ENCODE measurements at regions not wholly inside any gene's neighbourhood (a gene's known extent, or its start where the extent isn't known, plus 50 kb on each side); places are given as distances from the start of the nearest gene placed in this dataset.
"Not testable (repeated sequence)": the region's sequence is repeated elsewhere in the genome, so short reads cannot be mapped to it uniquely, and the experiment has no call there.

DNA sequence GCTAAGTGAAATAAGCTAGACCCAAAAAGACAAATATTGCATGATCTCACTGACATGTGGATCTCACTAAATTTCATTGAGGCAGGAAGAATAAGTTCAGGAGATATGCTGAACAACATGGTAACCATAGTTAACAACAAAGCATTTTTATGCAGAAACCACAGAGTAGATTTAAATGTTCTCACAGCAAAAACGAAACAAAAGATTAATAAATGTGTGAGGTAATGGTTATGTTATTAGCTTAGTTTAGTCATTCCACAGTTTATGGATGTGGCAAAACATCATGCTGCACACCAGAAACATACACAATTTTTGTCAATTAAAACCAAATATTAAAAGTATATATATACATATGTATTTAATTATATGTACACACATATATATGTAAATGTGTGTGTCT lies 765.8 kb downstream of the SLITRK5 start:
- no peak for DNase-seq

DNA sequence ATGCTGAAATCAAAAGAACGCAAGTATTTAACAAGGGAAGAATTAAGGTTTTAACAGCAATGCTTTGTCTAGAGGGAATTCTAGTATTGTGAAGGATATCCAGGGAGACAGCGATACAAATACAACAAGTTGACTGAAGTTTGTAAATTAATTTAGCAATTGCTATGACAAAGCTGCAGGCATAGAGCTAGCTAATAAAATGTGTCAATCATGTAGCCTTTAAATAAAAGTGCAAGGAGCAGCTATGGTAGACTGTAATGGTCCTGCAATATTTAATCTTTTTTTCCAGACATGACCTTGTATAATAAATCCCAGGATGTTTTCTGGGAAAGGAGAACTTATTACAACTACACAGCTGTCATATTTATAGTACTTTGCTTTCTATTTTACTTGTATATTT lies 779.3 kb downstream of the SLITRK5 start:
- no peak for DNase-seq

GRCh38 chr13:88456151-88456550 lies 785.0 kb downstream of the SLITRK5 start:
- peak; percentile 46 for DNase-seq

DNA sequence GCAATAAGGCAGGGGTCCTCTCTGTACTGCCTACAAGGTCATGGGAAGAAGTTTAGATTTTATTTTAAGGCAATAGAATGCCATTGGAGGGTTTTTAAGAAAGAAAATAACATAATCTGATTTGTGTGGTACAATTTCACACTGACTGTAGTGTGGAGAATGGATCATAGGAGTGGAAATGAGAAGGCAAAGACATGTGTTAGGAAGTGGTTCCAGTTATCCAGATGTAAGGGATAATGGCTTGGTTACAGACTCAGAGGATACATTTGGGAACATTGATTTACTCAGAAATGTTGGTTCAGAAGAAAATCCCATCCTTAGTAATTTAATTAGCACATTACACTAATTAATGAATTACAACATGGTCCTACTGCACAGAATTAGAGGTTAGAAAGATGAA lies 788.2 kb downstream of the SLITRK5 start:
- DNase-seq: no peak

DNA sequence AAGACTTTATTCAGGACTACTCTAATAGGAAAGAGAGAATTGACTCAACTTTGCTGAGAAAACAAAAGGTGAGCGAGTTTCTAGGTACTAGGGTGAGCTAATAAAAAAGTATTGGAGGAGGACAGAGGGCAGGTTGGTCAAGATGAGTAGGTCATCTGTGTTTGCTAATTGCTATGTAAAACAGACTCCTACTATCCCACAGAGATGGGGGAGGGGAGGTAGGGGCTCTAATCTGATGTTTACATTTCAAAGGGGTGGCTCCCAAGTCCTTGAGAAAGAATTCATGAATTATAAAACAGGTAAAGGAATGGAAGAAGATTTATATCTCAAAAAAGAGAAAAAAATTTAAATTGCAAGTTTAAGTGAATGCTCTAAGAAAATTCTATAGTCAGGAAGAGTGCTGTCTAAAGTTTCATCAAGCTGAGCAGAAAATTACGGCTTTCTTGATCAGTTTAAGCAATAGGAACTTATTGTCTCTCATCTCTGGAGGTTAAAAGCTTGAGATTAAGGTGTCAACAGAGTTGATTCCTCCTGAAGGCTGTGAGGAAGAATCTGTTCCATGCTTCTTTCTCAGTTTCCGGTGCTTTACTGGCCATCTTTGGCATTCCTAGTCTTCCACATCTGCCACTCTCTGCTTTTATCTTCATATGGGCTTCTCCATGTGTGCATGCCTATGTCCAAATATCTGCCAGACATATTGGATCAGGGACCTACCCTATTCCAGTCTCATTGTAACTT lies 790.3 kb downstream of the SLITRK5 start:
- DNase-seq: no peak

DNA sequence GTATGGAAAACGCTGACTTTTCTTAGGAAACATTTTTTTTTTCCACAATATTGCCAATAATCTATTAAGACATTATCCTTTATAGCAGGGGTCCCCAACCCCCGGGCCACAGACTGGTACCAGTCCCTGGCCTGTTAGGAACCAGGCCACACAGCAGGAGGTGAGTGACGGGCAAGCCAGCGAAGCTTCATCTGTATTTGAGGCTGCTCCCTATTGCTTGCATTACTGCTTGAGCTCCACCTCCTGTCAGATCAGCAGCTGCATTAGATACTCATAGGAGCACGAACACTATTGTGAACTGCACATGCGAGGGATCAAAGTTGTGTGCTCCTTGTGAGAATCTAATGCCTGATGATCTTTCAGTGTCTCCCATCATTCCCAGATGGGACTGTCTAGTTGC lies 793.7 kb downstream of the SLITRK5 start:
- no peak for DNase-seq

GRCh38 chr13:88472316-88472715 lies 801.1 kb downstream of the SLITRK5 start:
- no peak for DNase-seq

DNA sequence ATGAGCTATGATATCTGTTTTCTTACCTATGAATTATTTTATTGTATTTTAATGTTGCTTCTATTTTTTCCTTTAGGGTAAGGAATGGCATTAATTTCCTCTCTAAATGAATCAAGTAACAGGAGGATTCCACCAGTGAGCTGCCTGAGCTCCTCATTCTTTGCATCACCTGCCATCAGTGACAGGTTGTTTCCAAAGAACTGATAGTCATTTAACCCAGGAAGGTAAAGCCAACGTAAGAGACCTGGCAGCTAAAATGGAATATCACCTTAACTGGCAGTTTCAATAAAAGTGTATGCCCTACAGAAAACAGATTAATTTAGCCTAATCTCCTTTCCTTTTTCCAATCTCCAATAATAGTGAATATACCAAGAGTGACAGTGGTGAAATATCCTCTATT lies 812.0 kb downstream of the SLITRK5 start:
- DNase-seq: no peak

DNA sequence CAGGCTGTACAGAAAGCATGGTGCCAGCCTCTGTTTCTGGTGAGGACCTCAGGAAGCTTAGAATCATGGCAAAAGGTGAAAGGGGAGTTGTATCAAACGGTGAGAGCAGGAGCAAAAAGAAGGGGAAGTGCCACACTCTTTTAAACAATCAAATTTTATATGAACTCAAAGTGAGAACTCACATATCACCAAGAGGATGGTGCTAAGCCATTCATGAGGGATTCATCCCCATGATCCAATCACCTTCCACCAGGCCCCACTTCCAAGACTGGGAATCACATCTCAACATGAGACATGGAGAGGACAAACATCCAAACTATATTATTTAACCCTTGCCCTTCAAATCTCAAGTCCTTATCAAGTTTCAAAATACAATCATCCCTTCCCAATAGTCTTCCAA lies 836.7 kb downstream of the SLITRK5 start:
- no peak for DNase-seq

DNA sequence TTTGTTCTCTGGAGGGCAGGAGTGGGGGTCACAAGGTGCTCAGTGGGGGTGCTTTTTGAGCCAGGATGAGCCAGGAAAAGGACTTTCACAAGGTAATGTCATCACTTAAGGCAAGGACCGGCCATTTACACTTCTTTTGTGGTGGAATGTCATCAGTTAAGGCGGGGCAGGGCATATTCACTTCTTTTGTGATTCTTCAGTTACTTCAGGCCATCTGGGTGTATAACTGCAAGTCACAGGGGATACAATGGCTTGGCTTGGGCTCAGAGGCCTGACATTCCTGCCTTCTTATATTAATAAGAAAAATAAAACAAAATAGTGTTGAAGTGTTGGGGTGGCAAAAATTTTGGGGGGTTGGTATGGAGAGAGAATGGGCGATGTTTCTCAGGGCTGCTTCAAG lies 841.8 kb downstream of the SLITRK5 start:
- not testable (repeated sequence) for DNase-seq

- DNase-seq: no peak
These were observed 855.1 kb downstream of the SLITRK5 start for GRCh38 chr13:88526186-88526852.

DNA sequence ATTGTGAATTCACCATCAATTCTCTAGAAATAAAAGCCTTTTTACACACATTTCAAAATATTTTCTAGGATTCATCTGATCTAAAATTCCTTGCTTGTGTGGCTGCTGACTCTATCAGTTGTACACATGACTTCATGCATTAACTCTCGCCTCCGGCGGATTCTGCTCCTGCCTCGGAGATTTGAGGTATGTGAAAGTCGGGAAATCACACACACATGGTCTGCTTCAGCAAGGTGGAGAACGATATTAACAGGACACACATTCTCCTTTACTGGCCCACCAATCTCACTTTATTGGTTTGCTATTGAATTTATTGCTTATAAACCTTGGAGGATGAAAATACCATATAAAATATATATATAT lies 855.7 kb downstream of the SLITRK5 start:
- no peak for DNase-seq

GRCh38 chr13:88541994-88542393 lies 870.8 kb downstream of the SLITRK5 start:
- DNase-seq: no peak

GRCh38 chr13:88544836-88545235 lies 873.7 kb downstream of the SLITRK5 start:
- no peak for DNase-seq

DNA sequence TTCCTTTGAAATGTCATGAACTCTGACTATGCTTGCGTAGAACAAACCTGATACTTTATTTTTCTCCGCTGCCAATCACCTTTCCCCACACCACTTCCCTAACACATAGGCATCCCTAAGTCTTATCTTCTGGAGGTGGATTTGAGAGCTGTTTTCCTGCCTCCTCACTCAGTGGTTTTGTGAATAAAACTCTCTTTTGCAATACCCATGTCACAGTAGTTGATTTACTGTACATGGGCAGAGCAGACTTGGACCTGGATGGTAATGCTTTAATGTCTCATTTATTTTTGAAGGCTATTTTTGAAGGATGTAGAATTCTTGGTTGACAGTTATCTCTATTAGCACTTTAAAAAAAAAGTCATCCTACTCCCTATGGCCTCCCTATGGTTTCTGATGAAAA lies 881.8 kb downstream of the SLITRK5 start:
- no peak for DNase-seq

- no peak for DNase-seq
These were observed 894.4 kb downstream of the SLITRK5 start for GRCh38 chr13:88565566-88565965.

DNA sequence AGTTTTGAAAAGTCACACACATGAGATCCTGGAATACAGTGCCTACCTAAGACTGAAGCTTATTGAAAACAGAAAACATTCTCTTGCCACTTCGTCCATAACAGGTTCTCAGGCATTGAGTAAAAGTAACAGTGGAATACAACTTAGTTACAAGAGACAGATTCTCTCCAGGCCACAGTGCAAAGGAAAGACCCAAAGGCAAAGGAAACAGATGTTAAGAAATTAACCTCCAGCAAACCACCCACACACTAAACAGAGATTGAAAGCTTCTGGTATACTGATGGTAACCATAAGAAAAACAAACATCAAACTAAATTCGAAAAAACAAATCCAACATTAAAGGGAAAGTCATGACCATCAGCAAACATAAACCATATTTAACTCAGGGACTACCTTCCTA lies 914.7 kb downstream of the SLITRK5 start:
- no peak for DNase-seq

DNA sequence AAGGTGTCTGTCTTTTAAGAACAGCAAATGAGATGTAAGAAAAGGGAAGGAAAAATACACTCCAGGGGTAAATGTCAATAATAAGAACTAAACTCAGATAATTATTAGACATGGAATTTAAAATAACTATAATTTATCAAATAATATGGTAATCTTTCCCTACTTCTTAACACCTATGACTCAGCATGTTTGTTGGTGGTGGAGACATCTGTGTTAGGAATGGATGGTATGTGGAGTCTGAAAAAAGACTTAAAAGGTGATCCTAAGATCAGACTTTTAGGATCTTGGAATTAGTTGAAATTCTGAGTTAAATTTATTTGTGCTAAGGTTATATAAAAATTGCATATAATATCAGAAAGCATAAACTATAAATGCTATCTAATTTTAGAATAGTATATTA lies 915.1 kb downstream of the SLITRK5 start:
- DNase-seq: no peak

DNA sequence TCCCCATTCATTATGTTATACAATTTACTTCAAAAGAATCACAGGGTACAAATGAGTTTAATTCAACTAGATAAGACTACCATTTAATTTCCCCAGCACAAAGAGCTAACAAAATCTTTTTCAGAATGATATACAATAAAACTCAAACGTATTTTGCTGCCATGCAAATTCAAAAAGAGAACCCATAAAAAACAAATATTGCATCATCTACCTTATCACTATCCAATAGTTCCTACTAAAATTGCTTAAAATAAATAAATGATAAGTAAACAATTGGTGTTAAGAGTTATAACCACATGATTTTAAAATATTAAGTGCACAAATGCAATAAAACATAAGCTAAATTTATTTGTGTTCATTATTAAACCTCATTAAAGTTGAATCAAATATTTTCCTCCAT lies 919.4 kb downstream of the SLITRK5 start:
- DNase-seq: no peak

- no peak for DNase-seq
These were observed 920.9 kb downstream of the SLITRK5 start for GRCh38 chr13:88592105-88592504.

DNA sequence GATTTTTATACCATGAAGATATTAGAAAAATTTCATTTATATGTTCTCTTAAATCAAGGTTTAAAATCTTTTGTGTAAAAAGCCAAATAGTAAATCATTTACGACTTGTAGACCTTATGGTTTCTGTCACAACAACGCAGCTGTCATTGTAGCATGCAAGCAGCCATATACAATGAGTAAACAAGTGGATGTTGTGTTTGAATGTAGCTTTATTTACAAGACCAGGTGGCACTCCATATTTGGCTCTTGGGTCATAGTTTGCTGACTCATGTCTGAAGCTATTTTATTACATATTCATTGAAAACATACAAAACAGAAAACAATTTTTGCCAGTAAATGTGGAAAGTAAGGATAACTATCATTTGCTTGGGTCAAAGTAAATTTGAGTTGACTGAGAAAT lies 930.8 kb downstream of the SLITRK5 start:
- DNase-seq: no peak

DNA sequence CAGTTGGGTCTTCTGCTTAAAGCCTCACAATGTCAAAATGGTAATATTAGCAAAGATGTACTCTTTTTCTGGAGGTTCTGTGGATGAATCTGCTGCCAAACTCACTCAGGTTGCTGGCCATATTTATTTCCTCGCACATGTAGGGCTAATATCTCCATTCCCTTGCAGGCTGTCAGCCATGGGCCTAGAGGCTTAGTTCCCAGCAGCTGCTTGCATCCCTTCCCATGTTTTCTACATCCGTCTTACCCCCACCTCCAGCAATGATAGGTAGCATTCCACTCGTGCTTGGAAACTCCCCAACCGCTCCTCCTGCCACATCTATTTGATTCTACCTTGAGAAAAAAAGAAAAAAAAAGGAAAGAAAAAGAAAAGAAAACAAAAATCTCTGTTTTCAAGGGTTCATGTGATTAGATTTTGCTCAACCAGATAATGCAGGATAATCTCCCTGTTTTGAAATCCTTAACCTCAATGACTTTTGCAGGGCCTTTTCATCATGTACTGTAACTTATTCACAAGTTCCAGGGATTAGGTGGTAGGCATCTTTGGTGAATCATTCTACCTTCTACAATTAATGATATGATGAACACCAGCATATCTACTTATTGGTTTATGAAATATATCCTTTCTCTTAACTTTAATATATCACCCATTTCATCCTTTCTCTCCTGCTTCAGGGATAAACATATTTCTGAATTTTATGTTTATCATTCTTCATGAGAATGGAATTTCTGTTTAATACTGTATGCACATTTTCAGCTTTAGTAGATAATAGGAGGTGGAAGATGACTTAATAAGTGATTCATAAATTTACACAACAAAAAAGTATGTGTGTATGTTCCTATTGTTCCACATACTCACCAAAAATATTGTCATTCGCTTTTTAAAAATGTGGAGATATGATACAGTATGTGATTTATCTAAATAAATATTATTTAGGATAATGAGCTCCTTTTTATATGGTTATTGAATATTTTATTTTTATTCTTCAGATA lies 931.9 kb downstream of the SLITRK5 start:
- no peak for DNase-seq

GRCh38 chr13:88617176-88617575 lies 946.0 kb downstream of the SLITRK5 start:
- no peak for DNase-seq
